HepG2 (cell line): ENCODE measurements at regions not wholly inside any gene's neighbourhood (a gene's known extent, or its start where the extent isn't known, plus 50 kb on each side); places are given as distances from the start of the nearest gene placed in this dataset.
A peak's percentile ranks its signal among the peaks of the same experiment; 100 is the strongest.

Experiments used
- DMAP1 ChIP-seq: IDR thresholded peaks from 2 replicates; pipeline ENCODE4 v1.6.1; 2016
- EP300 ChIP-seq, 3 experiments: sonication (generic) in 1 of 3; formaldehyde crosslinking in 1 of 3; IDR thresholded peaks; 2 replicates each; pipeline versions ENCODE4 v1.5.1 to v1.6.1; 2011 to 2020; ENCODE audit warnings: low read depth in 2 of 3, low read length in 2 of 3, borderline replicate concordance in 1 of 3, improper control_type of control experiment in 1 of 3, mild to moderate bottlenecking in 1 of 3, missing genetic modification reagents in 1 of 3, moderate library complexity in 1 of 3
- FOXJ3 ChIP-seq: sonication (generic); formaldehyde crosslinking; IDR thresholded peaks from 2 replicates; pipeline ENCODE4 v1.4.0; 2020; ENCODE audit warnings: missing genetic modification reagents, mild to moderate bottlenecking, borderline replicate concordance
- FOXP1 ChIP-seq, 2 experiments: fragments of 450-650 bp in 1 of 2; IDR thresholded peaks; 2 replicates each; pipeline ENCODE4 v1.6.1; 2017 to 2018; ENCODE audit warnings: antibody characterized with exemption in 1 of 2
- IKZF1 ChIP-seq: fragments of 450-650 bp; IDR thresholded peaks from 2 replicates; pipeline ENCODE4 v1.7.1; 2016
- KDM1A ChIP-seq: IDR thresholded peaks from 2 replicates; pipeline ENCODE4 v1.6.1; 2016; ENCODE audit warnings: missing compliant biosample characterization
- MTERF4 ChIP-seq: sonication (generic); formaldehyde crosslinking; IDR thresholded peaks from 2 replicates; pipeline ENCODE4 v1.8.0; 2023; ENCODE audit warnings: mild to moderate bottlenecking, missing genetic modification reagents
- PATZ1 ChIP-seq: sonication (generic); formaldehyde crosslinking; IDR thresholded peaks from 2 replicates; pipeline ENCODE4 v1.4.0; 2020; ENCODE audit warnings: missing genetic modification reagents
- PAXIP1 ChIP-seq: sonication (generic); formaldehyde crosslinking; conservative IDR thresholded peaks from 2 replicates; pipeline ENCODE4 v1.4.0; 2020; ENCODE audit warnings: mild to moderate bottlenecking, missing genetic modification reagents, moderate library complexity
- TBL1XR1 ChIP-seq: fragments of 150-350 bp; IDR thresholded peaks from 2 replicates; pipeline ENCODE4 v1.6.1; 2014; ENCODE audit warnings: borderline replicate concordance, low read length; ENCODE audit not compliant: partially characterized antibody
- TERF1 ChIP-seq: sonication (generic); formaldehyde crosslinking; IDR thresholded peaks from 2 replicates; pipeline ENCODE4 v1.8.0; 2022; ENCODE audit warnings: mild to moderate bottlenecking, missing genetic modification reagents, moderate library complexity
- TIGD3 ChIP-seq: sonication (generic); formaldehyde crosslinking; IDR thresholded peaks from 2 replicates; pipeline ENCODE4 v1.5.1; 2020; ENCODE audit warnings: mild to moderate bottlenecking, missing genetic modification reagents, borderline replicate concordance
- XRCC5 ChIP-seq: fragments of 200-400 bp; formaldehyde crosslinking; optimal IDR thresholded peaks from 2 replicates; pipeline ENCODE3; 2017; ENCODE audit warnings: mild to moderate bottlenecking, low read length
- ZBTB2 ChIP-seq: sonication (generic); formaldehyde crosslinking; IDR thresholded peaks from 2 replicates; pipeline ENCODE4 v1.8.0; 2022; ENCODE audit warnings: low read depth, missing genetic modification reagents
- ZNF235 ChIP-seq: sonication (generic); formaldehyde crosslinking; IDR thresholded peaks from 2 replicates; pipeline ENCODE4 v1.8.1; 2023; ENCODE audit warnings: mild to moderate bottlenecking, missing genetic modification reagents, borderline replicate concordance
- ZNF720 ChIP-seq: sonication (generic); formaldehyde crosslinking; IDR thresholded peaks from 2 replicates; pipeline ENCODE4 v1.4.0; 2020; ENCODE audit warnings: missing genetic modification reagents
- ZNF746 ChIP-seq: sonication (generic); formaldehyde crosslinking; IDR thresholded peaks from 2 replicates; pipeline ENCODE4 v1.8.0; 2022; ENCODE audit warnings: mild to moderate bottlenecking, missing genetic modification reagents

- TF ChIP-seq PATZ1 (CRISPR knock-in tag): no peak
- no peak for TF ChIP-seq TIGD3 (CRISPR knock-in tag)
- TF ChIP-seq ZNF235 (CRISPR knock-in tag): no peak
- no peak for TF ChIP-seq TBL1XR1
- no peak for TF ChIP-seq MTERF4
- peak; percentile 71; the same call in 1 of the 2 replicates for TF ChIP-seq FOXJ3 (CRISPR knock-in tag)
- TF ChIP-seq FOXP1 (IDR thresholded peaks at IDR 0.05): no peak
- TF ChIP-seq FOXP1 (CRISPR knock-in tag; IDR thresholded peaks at IDR 0.05): peak; percentile 34; the same call in 1 of the 2 replicates
- TF ChIP-seq KDM1A (CRISPR knock-in tag): 0 out of 2 replicates have a peak, but pooled peaks have one; percentile 26
- no peak for TF ChIP-seq ZNF746
- TF ChIP-seq EP300 (IDR thresholded peaks at IDR 0.05; ENCODE audit: low read depth in 2 of 2, low read length in 2 of 2): peak in 1 of 2 experiments; percentile 68; a peak in 2 of 4 replicates
- no peak for TF ChIP-seq EP300 (CRISPR knock-in tag; IDR thresholded peaks at IDR 0.05; ENCODE audit: borderline replicate concordance)
- TF ChIP-seq ZNF720 (CRISPR knock-in tag): no peak
- no peak for TF ChIP-seq ZBTB2
- no peak for TF ChIP-seq IKZF1
- TF ChIP-seq XRCC5: no peak
- no peak for TF ChIP-seq TERF1 (CRISPR knock-in tag)
- no peak for TF ChIP-seq DMAP1 (CRISPR knock-in tag)
- TF ChIP-seq PAXIP1 (CRISPR knock-in tag): peak; percentile 88
Observed at GRCh38 chr2:74751981-74752851, 81.7 kb upstream of the HK2 start (continued).
